Activated CD4-positive, CD25-positive, alpha-beta regulatory T cell (primary cell): ENCODE measurements at regions not wholly inside any gene's neighbourhood (a gene's known extent, or its start where the extent isn't known, plus 50 kb on each side); places are given as distances from the start of the nearest gene placed in this dataset.

Experiments
- DNase-seq, 4 experiments: peaks; one replicate each; lab custom pipeline; 2025; lab: John Stamatoyannopoulos, UW

DNA sequence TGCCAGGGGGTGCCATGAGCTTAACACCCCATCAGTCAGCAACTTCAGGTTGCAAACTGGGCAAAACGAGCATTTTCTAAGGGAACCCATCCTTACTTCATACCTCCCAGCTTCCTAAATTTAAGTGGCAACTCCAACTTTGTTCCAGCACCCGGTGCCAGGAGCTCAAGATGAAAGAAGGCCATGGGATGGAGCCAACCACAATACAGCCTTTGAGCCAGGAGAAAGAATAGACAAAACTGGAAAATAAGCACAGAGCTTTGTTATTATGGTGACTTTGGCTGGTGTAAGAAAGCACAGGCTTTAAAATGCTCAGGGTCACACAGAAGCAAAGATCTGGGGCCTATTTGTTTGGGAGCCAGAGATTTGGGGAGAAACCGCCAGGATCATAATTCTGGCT lies 388.7 kb upstream of the MGMT start:
- DNase-seq = no peak

DNA sequence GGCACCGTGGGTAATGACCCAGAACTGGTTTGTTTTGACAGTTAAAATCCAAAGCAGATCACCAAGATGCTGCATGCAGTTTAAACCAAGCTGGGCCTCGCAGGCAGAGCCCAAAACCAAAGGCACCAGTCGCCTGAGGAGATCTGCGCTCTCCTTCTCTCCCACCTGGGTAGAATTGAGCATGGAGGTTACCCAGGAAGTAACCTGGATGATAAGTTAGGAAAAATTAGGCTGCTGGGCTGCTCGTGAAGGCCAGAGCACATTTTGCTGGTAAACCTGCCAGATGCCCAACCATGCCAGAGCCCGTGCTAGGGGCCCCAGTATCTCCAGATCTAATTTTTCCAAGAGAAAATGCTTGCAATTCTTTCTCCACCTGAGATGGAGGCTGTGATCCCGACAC lies 388.3 kb upstream of the MGMT start:
- DNase-seq = no peak

DNA sequence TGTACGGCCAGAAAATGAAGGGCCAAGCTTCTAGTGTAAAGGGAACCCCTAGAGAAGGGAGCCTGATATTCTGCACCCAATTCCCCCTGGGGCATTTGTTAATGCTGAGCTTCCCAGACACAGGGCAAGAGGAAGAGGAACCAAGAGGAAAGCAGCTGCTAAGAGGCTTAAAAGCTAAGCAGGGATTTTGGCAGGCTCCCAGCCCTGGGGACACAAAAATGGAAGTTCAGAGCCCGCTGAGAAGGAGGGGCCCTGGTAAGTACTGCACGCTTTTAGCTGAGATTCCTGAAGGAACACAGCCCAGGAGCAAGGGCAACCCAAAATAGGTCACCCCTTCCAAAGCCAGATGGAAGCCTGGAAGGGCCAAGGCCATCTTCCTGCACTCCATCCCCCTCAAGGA lies 387.3 kb upstream of the MGMT start:
- no peak for DNase-seq

DNA sequence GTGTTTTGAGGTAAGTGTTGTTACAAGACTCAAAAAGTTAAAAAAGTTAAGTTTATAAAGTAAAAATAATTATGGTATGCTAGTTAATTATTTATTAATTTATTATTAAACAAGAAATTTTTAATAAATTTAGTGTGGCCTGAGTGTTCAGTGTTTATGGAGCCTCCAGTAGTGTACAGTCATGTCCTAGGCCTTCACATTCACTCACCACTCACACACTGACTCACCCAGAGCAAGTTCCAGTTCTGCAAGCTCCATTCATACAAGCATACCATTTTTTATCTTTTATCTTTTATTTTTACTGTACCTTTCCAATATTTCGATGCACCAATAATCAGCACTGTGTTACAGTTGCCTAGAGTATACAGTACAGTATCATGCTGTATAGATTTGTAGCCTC lies 381.2 kb upstream of the MGMT start:
- DNase-seq = no peak

DNA sequence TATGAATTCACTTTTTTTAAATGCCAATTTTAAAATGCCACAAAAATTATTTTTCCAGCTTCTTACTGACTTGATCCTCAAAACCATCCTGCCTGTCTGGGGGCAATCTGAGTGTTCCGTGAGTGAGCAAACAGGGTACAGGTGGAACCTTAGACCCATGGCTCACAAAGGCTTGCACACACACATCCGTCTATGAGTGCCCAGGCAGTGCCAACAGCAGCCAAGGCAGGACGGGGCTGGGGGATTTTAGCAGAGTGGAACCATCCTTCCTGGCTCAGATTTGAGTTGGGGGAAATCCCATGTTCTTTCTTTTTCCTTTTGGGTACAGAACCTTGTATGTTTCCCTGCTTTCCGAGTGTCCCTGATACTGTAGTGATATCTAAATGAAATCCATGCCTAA lies 377.7 kb upstream of the MGMT start:
- no peak for DNase-seq

DNA sequence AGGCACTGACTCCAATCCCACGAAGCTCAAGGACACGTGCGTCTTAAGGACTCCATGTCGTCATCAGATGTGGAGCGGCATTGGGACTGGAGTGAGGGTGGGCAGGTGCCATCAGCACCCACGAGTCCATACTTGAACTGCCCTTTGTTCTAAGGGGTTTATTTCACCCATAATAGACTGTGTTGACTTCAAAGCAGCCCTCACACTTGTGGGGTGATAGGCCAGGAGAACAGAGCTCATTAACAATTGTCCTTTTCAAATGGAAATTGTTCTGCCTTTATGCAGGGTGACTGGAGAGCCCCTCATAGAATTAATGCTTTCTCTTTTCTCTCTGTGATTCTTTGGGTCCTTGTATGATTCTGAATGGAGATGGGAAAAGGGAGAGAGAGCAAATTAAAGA lies 376.9 kb upstream of the MGMT start:
- no peak for DNase-seq

DNA sequence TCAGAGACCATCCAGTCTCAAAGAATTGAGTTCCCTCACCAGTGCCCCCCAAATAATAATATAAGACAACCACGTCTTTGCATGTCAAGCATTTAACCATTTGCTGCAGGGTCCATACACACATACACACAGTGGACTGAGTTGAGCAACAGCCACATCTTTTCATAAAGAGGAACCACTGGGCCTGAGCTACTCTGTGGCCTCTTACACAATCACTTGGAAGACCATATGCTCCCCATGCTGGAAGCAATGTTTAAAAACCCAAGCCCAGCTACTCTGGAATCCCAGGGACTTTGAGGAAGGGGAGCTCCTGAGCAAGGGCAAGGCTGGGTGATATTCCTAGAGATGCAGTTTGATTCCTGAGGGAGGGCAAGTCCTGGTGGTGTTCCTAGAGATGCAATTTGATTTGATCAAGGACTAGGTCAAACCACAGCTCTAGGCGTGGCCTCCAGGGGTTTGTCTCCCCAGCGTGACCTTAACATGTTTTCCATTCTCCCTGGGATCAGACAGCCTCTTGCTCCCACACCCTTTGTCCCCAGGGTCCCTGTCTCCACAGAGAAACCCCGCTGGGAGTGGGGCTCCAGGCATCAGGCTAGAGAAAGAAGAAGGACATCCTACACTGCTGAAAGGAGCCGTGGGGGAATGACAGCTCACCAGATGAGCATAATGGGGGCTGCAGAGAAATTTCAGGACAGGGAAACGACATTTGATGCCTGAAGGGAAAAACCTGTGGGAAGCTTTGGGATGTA lies 376.2 kb upstream of the MGMT start:
- no peak for DNase-seq

DNA sequence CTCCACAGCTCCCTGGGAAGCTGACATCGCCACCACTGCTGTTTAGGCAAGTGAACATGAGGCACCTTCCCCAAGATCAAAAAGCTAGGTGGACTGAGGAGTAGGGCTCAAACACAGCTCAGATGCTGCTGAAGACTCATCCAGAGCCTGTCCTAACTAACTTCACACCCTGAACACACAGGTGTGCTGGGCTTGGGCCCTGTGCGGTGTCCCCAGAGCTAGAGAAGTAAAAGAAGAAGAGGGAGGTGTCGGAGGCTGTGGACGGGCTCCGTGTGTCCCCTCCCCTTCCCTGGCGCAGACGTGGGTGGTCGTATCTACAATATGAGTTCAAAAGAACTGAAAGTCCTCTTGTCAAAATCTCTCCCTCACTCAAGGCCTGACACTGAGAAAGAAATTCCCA lies 373.4 kb upstream of the MGMT start:
- no peak for DNase-seq

DNA sequence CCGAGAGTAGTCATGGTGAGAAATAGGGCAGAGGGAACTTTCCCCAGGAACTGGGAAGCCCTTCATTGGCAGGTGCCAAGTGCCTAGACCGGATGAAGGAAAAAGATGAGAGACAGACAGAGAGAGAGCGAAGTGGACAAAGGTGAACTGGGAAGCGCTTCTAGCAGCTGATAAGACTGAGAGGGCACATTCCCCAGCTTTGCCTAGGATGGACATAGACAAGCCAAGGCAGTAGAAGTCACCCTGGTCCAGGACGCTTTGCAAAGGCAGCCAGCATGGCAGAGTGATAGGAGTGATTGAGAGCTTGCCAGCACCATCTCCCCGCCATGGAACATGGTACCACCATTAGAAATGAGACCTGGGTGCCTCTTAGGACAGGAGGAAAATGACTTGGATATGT lies 372.8 kb upstream of the MGMT start:
- DNase-seq = no peak

DNA sequence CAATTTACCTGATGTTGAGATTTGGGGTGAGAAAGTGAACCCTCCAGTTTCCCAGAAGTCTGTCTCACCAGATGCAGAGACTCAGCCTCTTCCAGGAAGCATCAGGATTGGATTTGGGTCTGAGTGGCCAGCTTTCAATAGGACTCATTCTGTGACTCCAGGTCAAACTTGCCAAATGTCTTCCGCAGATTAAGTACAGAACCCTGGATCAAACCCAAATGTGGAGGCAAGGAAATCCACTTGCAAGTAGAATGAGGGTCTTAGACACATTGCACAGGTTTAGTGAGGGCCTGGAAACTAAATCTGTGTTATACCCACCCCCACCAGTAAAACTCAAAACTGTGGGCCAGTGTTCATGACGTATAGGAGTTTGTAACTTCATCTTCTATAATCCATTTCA lies 372.2 kb upstream of the MGMT start:
- no peak for DNase-seq

DNA sequence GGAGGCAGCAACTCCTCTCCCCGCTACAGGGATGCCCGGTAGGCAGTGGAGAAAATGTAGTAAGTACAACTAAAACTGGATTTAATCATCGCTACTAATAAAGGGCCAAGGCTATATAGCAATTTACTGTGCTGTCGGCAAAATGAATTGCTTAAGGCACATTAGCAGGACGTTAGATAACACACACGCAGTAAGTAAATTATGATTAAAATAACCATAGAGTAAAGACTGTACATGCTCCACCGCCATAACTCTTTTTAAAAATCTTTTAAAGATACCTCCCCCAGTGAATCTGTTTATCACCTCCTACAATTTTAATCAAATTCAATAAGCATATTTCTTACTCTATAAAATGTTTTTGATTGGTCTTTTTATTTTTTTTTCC lies 371.4 kb upstream of the MGMT start:
- DNase-seq = no peak

DNA sequence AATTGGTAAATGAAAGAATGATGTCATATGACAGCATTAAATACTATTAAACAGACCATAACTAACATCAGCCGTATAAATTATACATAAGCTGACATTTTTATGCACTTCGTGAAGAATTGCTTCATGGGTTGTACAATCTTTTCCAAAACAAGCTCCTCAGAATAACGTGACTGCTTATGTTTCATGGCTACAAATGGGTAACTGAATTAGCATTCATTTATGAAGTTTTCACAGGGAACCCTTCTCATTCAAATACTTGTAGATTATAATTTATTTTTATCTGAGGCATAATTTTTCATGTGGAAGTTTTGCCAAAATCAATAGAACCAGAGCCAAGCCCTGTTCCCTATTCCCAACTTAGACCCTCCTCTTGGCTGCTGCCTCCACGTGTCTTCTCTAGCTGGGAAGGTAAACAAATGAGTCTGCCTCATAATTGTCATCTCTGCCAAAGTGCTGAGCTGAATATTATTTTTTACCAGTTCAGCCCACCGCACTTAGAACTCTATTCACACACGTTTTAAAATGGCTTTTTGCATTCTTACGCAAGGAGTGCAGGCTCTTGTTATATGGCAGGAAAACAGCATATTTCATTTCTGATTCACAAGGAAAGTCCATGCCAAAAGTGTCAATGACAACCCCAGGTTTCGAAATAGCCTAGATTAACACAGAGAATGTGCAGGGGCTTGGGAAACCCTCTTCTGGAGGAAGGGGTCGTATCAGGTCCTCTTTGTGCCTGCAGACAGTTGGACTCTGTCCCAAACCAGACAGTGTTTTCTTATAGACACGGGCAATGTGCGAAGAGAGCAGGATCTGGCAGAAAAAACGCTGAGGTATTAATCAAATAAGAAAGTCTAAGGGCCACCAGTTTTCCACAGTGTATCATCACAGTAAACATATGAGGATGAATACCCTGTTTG lies 370.7 kb upstream of the MGMT start:
- DNase-seq = no peak

DNA sequence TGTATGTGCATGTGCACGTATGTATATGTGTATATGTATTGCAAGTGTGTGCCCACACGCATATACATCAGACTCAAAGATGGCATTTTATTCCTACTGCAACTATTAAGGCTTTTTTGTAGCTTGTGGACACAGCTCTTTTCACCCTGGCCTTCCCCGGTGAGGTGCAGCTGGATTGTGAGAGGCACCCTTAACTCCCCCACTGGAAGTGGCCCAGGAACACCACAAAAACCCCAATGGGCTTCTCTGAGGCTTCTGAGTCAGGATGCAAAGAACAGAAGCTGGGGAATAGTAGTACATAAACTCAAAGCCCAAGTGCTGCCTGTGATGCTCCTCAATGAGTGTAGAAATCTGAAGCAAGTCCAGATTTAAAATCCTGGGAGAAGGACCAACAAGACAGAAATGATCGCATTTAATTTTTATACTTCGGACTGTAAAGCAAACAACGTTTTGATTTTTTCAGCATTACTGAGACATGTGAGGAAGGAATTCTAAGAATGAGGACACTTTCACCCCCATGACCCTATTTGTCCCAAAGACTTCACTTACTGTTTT lies 369.2 kb upstream of the MGMT start:
- DNase-seq = no peak

DNA sequence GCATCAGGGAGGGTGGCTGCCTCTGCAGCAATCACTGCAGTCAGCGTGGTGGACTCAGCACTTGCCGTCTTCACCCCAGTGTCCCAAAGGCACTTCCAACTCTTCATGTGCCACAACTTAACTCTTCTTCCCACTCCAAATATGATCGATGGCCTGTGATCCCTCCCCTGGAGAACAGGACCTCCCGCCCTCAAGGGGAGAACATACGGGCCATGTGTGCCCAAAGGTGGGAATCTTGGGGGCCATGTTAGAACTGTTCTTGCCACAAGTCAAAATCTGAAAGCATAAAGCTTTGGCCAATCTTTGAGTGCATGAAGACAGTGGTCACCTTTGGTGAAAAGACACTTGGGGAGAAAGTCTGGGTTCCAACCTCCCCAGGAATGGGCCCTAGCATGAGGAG lies 368.5 kb upstream of the MGMT start:
- no peak for DNase-seq

DNA sequence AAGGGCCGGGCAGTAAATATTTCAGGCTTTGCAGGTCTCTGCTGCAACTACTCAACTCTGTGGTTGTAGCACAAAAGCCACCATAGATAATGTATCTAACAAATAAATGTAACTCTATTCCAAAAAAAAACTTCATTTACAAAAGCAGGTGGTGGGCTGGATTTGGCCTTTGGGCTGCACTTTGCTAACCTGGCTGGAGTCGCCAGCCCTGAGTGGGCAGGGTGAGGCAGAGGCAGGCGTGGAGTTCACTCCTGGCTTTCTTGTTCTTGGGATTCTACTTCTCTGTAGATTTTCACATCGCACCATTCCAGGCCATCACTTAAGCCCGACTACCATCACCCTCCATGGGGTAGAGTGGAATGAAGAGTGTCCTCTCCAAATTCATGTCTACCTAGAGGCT lies 367.6 kb upstream of the MGMT start:
- no peak for DNase-seq

DNA sequence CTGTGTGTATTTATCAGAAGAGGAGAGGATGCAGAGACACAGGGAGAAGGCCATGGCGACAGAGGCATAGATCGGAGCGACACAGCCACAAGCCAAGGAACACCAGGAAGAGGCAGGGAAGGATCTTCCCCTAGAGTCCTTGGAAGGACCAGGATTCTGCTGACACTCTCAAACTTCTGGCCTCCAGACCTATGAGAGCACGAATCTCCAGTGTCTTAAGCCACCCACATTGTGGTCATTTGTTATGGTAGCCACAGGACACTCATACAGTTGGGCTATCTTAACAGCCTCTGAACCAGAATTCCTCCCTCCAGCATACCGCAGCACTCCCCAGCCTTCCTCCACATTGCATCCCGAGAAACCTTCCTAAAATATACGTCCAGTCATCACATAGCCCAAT lies 367.0 kb upstream of the MGMT start:
- no peak for DNase-seq

DNA sequence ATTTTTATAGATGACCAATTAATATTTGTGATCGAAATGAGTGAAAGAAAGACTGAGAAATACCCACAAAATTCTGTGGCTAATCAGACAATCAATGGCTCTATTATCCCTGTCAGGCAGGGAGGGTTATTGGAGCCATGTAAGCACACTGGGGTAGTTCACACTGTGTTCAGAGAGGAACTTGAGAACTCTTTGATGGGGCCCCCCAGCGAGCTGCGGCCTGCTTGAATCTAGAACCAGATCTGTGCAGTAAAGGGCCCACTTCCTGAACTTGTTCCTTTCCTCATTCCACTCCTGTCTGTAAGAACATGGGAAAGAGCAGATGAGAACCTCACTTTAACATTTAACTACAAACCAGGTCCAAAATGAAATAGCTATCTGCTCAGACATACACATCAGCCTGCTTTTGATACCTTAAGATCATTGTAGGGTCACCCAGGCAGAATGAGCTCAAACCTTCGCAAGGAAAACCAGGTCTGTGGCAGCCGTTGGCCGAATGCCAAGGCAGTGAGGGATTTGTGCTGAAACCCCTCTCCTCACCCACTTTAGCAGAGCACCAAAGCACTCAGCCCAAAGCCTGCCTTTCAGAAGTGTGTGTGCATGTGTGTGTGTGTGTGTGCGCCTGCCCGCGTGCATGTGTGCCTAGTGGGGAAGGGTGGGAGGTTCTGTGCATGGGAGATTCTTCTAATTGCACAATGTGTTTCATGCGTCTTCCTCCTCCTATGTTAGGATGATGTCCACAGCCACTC lies 365.6 kb upstream of the MGMT start:
- no peak for DNase-seq

DNA sequence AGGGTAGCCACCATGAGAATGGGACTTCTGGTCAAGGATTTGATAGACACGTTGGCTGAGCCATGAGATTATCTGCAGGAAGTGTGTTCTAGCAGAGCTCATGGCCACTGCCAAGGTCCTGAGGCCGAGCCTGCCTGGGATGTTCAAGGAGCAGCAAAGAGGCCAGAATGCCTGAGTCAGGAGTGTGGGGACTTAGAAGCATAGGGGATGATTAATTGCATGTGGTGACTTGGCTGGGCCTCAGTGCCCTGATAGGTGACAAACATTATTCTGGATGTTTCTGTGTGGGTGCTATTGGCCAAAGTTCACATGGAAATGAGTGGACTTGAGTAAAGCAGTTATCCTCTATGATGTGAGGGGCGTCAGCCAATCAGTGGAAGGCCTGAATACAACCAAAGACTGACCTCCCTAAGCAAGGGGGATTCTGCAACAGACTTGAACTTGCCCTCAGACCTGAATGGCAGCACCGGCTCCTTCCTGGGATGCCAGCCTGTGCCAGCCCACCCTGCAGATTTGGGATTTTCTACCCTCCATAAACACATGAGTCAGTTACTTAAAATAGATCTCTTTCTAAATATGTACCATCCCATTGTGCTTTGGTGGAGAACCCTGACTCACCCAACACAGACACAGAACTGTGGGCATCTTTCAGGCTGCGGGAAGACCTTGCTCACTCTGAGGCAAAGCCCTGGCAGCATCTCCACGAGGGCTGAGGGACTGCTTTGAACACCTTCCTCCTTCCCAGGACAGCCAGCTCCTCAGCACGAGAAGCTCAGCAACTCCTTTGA lies 363.9 kb upstream of the MGMT start:
- no peak for DNase-seq

DNA sequence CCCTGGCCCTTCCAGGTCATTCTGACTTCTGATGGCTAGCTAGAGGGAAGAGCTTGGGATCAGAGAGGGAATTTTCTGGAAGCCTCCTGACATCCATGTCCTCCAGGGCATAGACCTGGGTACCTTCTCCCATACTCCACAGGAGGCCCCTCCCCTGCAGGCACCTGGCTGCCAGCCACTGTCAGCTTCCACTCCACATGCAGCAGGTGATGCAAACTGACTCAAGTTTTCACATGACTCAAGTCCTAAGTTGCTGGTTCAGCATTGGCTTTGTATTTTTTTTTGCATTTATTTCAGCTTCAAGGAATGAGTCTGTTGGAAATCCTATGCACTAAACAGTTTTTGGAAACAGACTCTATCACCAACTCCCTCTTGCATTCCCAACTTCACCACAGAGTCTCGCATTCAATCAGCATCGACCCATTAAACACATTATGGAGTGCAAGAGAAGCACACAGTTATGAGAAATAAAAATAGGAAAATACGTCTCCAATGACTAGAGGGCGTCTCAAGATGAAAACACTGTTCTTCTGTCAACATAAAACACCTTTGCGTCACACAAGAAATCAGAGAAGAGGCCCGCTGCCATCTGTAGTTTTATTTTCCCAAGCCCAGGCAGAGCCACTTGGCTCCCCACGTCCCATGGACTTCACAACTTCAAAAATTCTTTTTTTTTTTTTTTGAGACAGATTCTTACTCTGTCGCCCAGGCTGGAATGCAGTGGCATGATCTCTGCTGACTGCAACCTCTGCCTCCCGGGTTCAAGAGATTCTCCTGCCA lies 362.6 kb upstream of the MGMT start:
- no peak for DNase-seq

DNA sequence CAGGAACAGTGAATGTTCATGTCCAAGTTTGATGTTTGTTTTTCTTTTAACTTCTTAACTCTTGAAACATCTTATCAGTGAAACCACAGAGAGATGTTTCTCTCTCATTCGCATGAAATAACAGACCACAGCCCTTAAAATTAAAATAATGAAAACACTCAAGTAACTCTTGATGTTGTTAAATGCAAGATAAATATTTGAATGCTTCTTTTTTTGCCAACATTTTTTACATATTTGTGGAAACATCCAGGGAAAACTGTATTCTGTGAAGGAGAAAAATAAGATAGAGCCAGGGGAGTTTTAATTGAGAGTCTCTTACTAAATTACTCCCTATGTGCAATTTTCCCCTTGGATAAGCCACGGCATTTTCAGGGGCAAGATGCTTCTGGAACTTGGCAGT lies 361.8 kb upstream of the MGMT start:
- DNase-seq = no peak

DNA sequence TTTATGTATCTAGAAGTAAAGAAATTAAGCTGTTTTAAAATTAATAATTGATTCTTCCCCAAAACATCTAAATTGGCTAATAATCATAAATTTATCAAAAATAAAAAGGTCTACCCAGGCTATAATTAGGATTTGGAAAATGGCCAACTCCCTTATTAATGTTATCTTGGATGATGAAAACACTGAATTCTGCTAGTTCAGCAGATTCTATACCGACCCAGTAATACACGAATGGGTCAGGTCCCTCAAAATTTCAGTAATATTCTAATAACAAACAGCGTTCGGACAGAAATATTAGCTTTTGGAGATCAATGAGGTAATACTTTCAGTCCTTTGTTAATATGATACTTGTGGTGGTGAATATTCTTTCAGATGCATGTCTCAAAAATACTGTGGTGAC lies 360.7 kb upstream of the MGMT start:
- DNase-seq = no peak
